ENCODE measurements at regions not wholly inside any gene's neighbourhood (a gene's known extent, or its start where the extent isn't known, plus 50 kb on each side); places are given as distances from the start of the nearest gene placed in this dataset.

DNA sequence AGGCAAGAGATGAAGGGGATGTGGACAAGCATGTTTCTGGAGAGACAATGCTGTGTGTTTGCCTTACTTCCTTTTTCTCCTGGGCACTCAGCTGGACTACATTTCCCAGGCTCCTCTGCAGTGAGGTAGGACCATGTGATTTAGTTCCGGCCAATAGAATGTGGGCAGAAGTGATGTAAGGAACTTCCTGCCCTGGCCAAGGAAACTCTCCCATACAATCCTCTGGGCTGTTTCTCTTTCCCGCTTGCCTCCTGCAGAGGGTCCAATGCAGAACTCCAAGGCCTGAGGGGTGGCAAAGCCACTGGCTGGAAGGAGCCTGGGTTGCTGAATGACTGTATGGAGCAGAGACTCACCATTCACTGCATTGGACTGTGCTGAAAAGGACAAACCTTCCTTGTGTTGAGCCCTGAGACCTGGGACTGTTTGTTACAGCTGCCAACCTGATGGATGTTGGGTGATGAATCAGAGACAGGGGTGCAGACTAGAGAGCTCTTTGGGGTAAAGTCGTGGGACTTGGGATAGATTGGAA, 82.7 kb upstream of the SLC6A6 start:
- Histone ChIP-seq H3K79me2 (ENCODE audit: insufficient read depth, low read length) (no peaks in the 10 kb centered on the region), H2AFZ (ENCODE audit: low read length) (peak overlapping the region; percentile 82), H3K27ac (ENCODE audit: insufficient read length, low read depth, low read length) (no peak overlapping the region), H3K23ac (ENCODE audit: insufficient read length, low read depth, low read length) (no peak overlapping the region), H4K5ac (ENCODE audit: insufficient read length, low read depth, low read length) (no peak overlapping the region), H3K56ac (ENCODE audit: insufficient read length, low read depth, low read length) (no peak overlapping the region), H3K4ac (ENCODE audit: low read depth, low read length) (no peak overlapping the region), H3K27me3 (ENCODE audit: insufficient read depth, low read length) (no peaks in the 10 kb centered on the region), H2AK5ac (ENCODE audit: insufficient read length, low read length) (no peak overlapping the region), H2BK5ac (ENCODE audit: insufficient read length, low read length) (no peak overlapping the region), H3K23me2 (ENCODE audit: insufficient read length, low read depth, low read length, poor library complexity, severe bottlenecking) (no peaks in the 10 kb centered on the region), H3T11ph (ENCODE audit: low read length) (no peak overlapping the region), H3K4me2 (ENCODE audit: insufficient read depth, insufficient read length, low read length) (peak overlapping the region; percentile 49), H4K8ac (replicated peaks; ENCODE audit: insufficient read length, low read depth, low read length) (no peak overlapping the region), H3K18ac (ENCODE audit: insufficient read length, low read depth, low read length) (peak overlapping the region; percentile 55), H2BK120ac (ENCODE audit: low read depth, low read length, poor library complexity, severe bottlenecking) (no peak overlapping the region), H2BK20ac (ENCODE audit: low read depth, low read length, poor library complexity, severe bottlenecking) (no peak overlapping the region), H3K4me1 (ENCODE audit: insufficient read depth, low read length) (peaks cover 2% of the 10 kb centered on the region; the same call in 1 of the 2 replicates), H2BK15ac (ENCODE audit: low read depth, low read length) (no peak overlapping the region), H4K91ac (ENCODE audit: insufficient read length, low read depth, low read length) (no peak overlapping the region), H2BK12ac (ENCODE audit: insufficient read length, low read depth, low read length) (no peak overlapping the region), H3K14ac (ENCODE audit: insufficient read depth, low read length) (no peak overlapping the region), H3K9ac (ENCODE audit: extremely low read depth, insufficient read length, low read length) (no peak overlapping the region), H3K79me1 (ENCODE audit: insufficient read depth, low read depth, low read length, poor library complexity, severe bottlenecking) (no peaks in the 10 kb centered on the region), H3K9me3 (ENCODE audit: control insufficient read depth, low read depth, low read length) (no peaks in the 10 kb centered on the region), H4K20me1 (ENCODE audit: control insufficient read depth, insufficient read depth, insufficient read length) (no peaks in the 10 kb centered on the region)
- peaks cover 10% of the 10 kb centered on the region for H3K27me3 Mint-ChIP-seq (ENCODE audit: low read depth)
- no peaks in the 10 kb centered on the region for H3K9me3 Mint-ChIP-seq
- peaks cover 0 to 4% (median 0%) of the 10 kb centered on the region in 3 experiments; a peak in 1 of 7 replicates for H3K36me3 Mint-ChIP-seq (ENCODE audit: insufficient read depth in 1 of 3, low read depth in 3 of 3)
- no CpG with 5 or more reads among the region's 3 CpGs for WGBS (ENCODE audit: extremely low coverage, insufficient read length, low lambda C conversion rate)
- DNase-seq: peak; percentile 92
- TF ChIP-seq, protein P1, sequence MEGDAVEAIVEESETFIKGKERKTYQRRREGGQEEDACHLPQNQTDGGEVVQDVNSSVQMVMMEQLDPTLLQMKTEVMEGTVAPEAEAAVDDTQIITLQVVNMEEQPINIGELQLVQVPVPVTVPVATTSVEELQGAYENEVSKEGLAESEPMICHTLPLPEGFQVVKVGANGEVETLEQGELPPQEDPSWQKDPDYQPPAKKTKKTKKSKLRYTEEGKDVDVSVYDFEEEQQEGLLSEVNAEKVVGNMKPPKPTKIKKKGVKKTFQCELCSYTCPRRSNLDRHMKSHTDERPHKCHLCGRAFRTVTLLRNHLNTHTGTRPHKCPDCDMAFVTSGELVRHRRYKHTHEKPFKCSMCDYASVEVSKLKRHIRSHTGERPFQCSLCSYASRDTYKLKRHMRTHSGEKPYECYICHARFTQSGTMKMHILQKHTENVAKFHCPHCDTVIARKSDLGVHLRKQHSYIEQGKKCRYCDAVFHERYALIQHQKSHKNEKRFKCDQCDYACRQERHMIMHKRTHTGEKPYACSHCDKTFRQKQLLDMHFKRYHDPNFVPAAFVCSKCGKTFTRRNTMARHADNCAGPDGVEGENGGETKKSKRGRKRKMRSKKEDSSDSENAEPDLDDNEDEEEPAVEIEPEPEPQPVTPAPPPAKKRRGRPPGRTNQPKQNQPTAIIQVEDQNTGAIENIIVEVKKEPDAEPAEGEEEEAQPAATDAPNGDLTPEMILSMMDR (conservative IDR thresholded peaks at IDR 0.05): no peak
- peaks cover 33 to 41% of the 10 kb centered on the region in 2 experiments for H3K4me1 Mint-ChIP-seq
- H3K4me3 Mint-ChIP-seq: peak overlapping the region; percentile 47 to 70
- H3K27ac Mint-ChIP-seq: peak overlapping the region in 2 of 3 experiments; percentile 75 to 91; a peak in 5 of 7 replicates
